Small intestine (tissue), 7 donors: ENCODE measurements at regions not wholly inside any gene's neighbourhood (a gene's known extent, or its start where the extent isn't known, plus 50 kb on each side); places are given as distances from the start of the nearest gene placed in this dataset.

Experiments used
- DNase-seq, 2 donors: peaks; one replicate each; pipeline versions ENCODE4 v3.0.0 to v3.0.0-alpha.2; 2013
- FAIRE-seq: peaks from 2 replicates; lab custom pipeline; 2012; peaks lifted over from hg19 to GRCh38; lab: Jason Lieb, UNC
- H3K27ac ChIP-seq, 3 donors: one replicate each; pipeline ENCODE4 v1.5.1; 2013; ENCODE audit warnings: low read length in 2 of 3, mild to moderate bottlenecking in 2 of 3, control low read depth in 1 of 3, inconsistent platforms in 1 of 3, low read depth in 1 of 3, moderate library complexity in 1 of 3
- H3K27me3 ChIP-seq, 3 donors: one replicate each; pipeline ENCODE4 v1.6.1; 2013; ENCODE audit warnings: low read length in 3 of 3, inconsistent platforms in 1 of 3; ENCODE audit not compliant: control insufficient read depth in 3 of 3, insufficient read depth in 3 of 3
- H3K36me3 ChIP-seq, 3 donors: one replicate each; pipeline ENCODE4 v1.6.1; 2013; ENCODE audit warnings: low read length in 3 of 3, inconsistent platforms in 1 of 3, low read depth in 1 of 3, mild to moderate bottlenecking in 1 of 3, moderate library complexity in 1 of 3; ENCODE audit not compliant: control insufficient read depth in 3 of 3, insufficient read depth in 2 of 3
- H3K4me1 ChIP-seq, 3 donors: one replicate each; pipeline ENCODE4 v1.6.1; 2013; ENCODE audit warnings: low read length in 2 of 3, inconsistent platforms in 1 of 3, low read depth in 1 of 3, mild to moderate bottlenecking in 1 of 3, moderate library complexity in 1 of 3; ENCODE audit not compliant: control insufficient read depth in 3 of 3, insufficient read depth in 2 of 3
- H3K4me3 ChIP-seq, 3 donors: one replicate each; pipeline ENCODE4 v1.5.1; 2013; ENCODE audit warnings: low read length in 3 of 3, control low read depth in 1 of 3, inconsistent platforms in 1 of 3, low read depth in 1 of 3, mild to moderate bottlenecking in 1 of 3, moderate library complexity in 1 of 3
- H3K9me3 ChIP-seq, 2 donors: one replicate each; pipeline ENCODE4 v1.6.1; 2013; ENCODE audit warnings: low read depth in 1 of 2, low read length in 1 of 2; ENCODE audit not compliant: control insufficient read depth in 2 of 2, insufficient read depth in 1 of 2
- WGBS, 3 donors: extraction: QIAGEN DNeasy Blood & Tissue Kit; methylation state at CpG; one replicate each; pipeline ENCODE4 v1.1.7; 2013; 5-methylcytosine and 5-hydroxymethylcytosine counted together
- donor health status: healthy with polysubstance abuse.
- donor health status: control.
- donor health status: control.
- donor health status: Bipolar disorder and iron deficiency.
- donor health status: healthy.

DNA sequence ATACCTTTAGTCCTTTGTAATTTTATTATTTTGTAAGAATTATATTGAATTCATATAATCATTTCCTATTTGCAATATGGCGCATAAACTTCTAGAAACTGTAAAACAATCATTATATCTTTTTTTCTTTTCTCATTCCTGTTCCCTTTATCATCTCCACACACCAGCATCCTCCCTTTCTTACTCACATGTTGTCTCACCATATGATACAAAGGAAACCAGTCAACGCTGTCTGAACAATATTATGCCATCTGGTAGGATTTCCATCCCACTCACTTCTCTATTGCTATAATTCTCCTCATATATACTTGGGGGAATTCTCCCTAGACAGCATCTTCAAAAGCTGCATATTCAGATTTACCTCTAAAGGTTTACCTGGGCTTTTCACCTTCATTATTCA lies 389.8 kb downstream of the NDFIP2 start:
- no peak overlapping the region for H3K27ac ChIP-seq
- H3K36me3 ChIP-seq: no peaks in the 10 kb centered on the region
- no peak for FAIRE-seq
- H3K4me3 ChIP-seq: no peak overlapping the region
- peaks cover 0 to 3% of the 10 kb centered on the region in 2 donors for H3K9me3 ChIP-seq
- H3K27me3 ChIP-seq: no peaks in the 10 kb centered on the region
- H3K4me1 ChIP-seq: peaks cover 0 to 6% (median 0%) of the 10 kb centered on the region in 3 donors
- no peak for DNase-seq
- WGBS, 3 donors: 92 to 97% (median 94%) methylated on average over 2 of the region's 2 CpGs

DNA sequence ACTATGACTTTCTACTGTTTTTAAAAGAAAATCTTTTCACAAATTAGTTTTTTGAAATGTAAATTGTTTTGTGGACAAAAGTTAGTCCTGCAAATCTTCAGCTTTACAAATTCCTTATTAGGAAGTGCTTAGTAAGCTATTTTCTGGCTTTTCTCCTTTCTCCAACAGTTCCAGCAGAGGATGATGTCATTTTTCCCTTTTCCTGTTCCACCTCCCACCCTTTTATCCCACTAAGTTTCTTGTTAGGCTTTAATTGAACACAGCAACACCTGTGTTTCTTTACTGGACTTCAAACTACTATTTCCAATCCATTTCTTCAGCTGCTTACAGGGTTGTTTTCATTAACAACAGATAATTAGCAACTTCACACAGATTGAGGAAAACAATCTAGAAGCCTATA lies 389.2 kb downstream of the NDFIP2 start:
- FAIRE-seq: no peak
- no peaks in the 10 kb centered on the region for H3K9me3 ChIP-seq
- no peak overlapping the region for H3K4me3 ChIP-seq
- H3K4me1 ChIP-seq: peaks cover 0 to 6% (median 0%) of the 10 kb centered on the region in 3 donors
- H3K27me3 ChIP-seq: no peaks in the 10 kb centered on the region
- peak overlapping the region in 1 of 3 donors; percentile 17 for H3K27ac ChIP-seq
- H3K36me3 ChIP-seq: no peaks in the 10 kb centered on the region
- peak in 1 of 2 donors; percentile 22 for DNase-seq

GRCh38 chr13:79869326-79869725 lies 388.4 kb downstream of the NDFIP2 start:
- Histone ChIP-seq H3K4me1 (peaks cover 0 to 6% (median 0%) of the 10 kb centered on the region in 3 donors), H3K9me3 (no peaks in the 10 kb centered on the region), H3K27me3 (no peaks in the 10 kb centered on the region), H3K4me3 (no peak overlapping the region), H3K36me3 (no peaks in the 10 kb centered on the region), H3K27ac (peak overlapping the region in 1 of 3 donors; percentile 21)
- peak; percentile 66 to 78 for DNase-seq
- FAIRE-seq: no peak
- WGBS, 3 donors: 15 to 44% (median 18%) methylated on average over 2 of the region's 2 CpGs

DNA sequence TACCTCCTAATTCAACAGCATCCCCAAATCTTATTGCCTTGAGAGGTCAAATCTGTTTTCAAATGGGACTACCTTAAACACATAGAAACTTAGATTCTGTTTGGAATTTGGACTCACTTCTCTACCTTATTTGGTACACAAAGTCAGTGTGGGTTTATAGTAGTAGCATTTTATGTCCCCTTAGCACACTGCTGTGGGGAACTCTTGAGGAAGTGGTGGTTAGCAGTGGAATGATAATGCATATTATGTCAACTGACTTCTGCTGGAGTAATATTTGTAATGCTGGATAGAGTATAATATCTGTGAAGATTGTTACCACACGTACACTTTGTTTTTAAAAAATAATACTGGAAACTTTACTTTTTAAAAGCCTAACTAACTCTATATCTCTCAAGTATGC lies 386.3 kb downstream of the NDFIP2 start:
- Histone ChIP-seq H3K4me1 (peaks cover 0 to 9% (median 0%) of the 10 kb centered on the region in 3 donors), H3K27ac (no peak overlapping the region), H3K27me3 (no peaks in the 10 kb centered on the region), H3K9me3 (no peaks in the 10 kb centered on the region), H3K4me3 (no peak overlapping the region), H3K36me3 (no peaks in the 10 kb centered on the region)
- WGBS, 3 donors: 66 to 82% (median 74%) methylated on average over 1 of the region's 1 CpG
- DNase-seq: no peak
- no peak for FAIRE-seq

DNA sequence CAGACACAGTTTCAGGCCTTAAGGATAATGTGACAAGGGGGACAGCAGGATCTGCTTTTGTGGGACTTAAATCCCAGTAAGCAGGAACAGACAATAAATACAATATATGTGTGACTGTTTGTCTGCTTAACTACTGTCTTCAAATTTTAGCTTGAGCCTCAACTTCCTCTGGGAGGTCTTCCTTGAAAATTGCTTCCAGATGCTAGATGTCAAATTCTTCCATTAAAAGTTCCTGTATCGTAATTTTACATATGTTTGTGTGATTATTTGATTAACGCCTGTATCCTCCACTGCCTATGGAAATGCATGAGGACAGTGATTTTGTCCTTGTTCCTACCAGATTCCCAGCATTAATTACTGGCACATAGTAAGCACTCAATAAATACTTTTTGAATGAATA lies 385.5 kb downstream of the NDFIP2 start:
- Histone ChIP-seq H3K9me3 (no peaks in the 10 kb centered on the region), H3K27ac (no peak overlapping the region), H3K27me3 (no peaks in the 10 kb centered on the region), H3K4me1 (peaks cover 0 to 18% (median 0%) of the 10 kb centered on the region in 3 donors), H3K36me3 (no peaks in the 10 kb centered on the region), H3K4me3 (no peak overlapping the region)
- no peak for DNase-seq
- no peak for FAIRE-seq
- 80 to 98% (median 89%) methylated on average over 2 of the region's 2 CpGs for WGBS, 3 donors

DNA sequence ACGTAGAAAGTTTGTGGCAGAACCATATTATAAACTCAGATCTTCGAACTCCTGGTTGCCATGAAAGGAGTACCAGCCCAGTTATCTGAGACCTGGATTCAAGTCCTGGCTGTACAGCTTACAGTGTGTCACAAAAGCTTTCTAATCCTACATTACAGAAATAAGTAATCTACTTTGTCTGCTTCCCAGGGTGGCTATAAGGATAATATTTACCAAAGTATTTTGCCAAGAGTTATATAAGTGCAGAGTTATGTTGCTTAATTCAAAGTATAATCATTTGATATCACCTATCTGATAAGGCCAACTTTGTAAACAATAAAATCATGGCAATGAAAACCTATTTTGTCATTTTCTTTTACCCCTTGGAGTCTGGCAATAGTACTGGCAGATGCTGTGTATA lies 381.6 kb downstream of the NDFIP2 start:
- Histone ChIP-seq H3K4me1 (peaks cover 0 to 28% (median 0%) of the 10 kb centered on the region in 3 donors), H3K9me3 (no peaks in the 10 kb centered on the region), H3K36me3 (no peaks in the 10 kb centered on the region), H3K27ac (peak overlapping the region in 1 of 3 donors; percentile 75), H3K4me3 (no peak overlapping the region), H3K27me3 (no peaks in the 10 kb centered on the region)
- DNase-seq: no peak
- no peak for FAIRE-seq
- 34 to 63% (median 44%) methylated on average over 2 of the region's 2 CpGs for WGBS, 3 donors

DNA sequence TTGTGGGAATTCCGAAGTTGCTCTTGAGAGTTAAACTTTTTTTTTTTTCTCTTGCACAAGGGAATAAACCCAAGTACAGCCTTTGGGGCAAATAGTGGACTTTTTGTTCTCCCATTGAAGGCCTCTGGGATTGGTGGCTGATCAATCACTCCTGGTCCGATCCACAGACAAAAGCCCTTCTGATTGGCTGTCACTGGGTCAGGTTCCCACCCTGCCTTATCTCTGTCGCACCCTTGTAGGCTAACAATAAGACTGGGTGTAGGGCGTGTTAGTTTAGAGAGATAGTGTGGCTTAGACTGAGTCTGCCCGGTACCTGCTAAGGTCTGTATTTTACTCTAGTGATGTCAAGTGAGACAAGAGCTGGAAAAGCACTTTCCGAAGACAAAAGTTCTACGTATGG lies 380.8 kb downstream of the NDFIP2 start:
- H3K9me3 ChIP-seq: no peaks in the 10 kb centered on the region
- peaks cover 0 to 28% (median 0%) of the 10 kb centered on the region in 3 donors for H3K4me1 ChIP-seq
- H3K27me3 ChIP-seq: no peaks in the 10 kb centered on the region
- H3K4me3 ChIP-seq: no peak overlapping the region
- WGBS, 3 donors: 12 to 66% (median 37%) methylated on average over 7 of the region's 7 CpGs
- no peaks in the 10 kb centered on the region for H3K36me3 ChIP-seq
- peak overlapping the region in 1 of 3 donors; percentile 75 for H3K27ac ChIP-seq
- FAIRE-seq (no peak), DNase-seq (peak; percentile 77 to 87)

GRCh38 chr13:79860791-79861190 lies 379.8 kb downstream of the NDFIP2 start:
- no peak overlapping the region for H3K4me3 ChIP-seq
- no peaks in the 10 kb centered on the region for H3K27me3 ChIP-seq
- H3K27ac ChIP-seq: peak overlapping the region in 1 of 3 donors; percentile 75
- DNase-seq: peak; percentile 67 to 68
- H3K9me3 ChIP-seq: no peaks in the 10 kb centered on the region
- H3K36me3 ChIP-seq: no peaks in the 10 kb centered on the region
- no peak for FAIRE-seq
- 58 to 80% (median 59%) methylated on average over 3 of the region's 3 CpGs for WGBS, 3 donors
- H3K4me1 ChIP-seq: peaks cover 0 to 28% (median 0%) of the 10 kb centered on the region in 3 donors

DNA sequence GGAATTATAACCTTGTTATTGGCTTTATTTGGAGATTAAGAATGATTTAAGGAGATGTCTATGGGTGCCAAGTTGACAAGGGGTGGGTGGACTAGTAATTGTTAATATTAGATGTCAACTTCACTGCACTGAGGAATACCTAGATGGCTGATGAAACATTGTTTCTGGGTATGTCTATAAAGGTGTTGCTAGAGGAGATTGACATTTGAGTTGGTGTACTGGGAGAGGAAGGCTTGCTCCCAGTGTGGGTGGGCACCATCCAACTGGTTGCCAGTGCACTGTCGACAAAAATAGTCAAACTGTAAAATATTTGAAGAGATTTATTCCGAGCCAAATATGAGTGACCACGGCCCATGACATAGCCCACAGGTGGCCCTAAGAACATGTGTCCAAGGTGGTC lies 378.8 kb downstream of the NDFIP2 start:
- Histone ChIP-seq H3K27ac (no peak overlapping the region), H3K9me3 (no peaks in the 10 kb centered on the region), H3K4me1 (peaks cover 0 to 28% (median 0%) of the 10 kb centered on the region in 3 donors), H3K27me3 (no peaks in the 10 kb centered on the region), H3K36me3 (no peaks in the 10 kb centered on the region), H3K4me3 (no peak overlapping the region)
- WGBS, 3 donors: 90 to 96% (median 93%) methylated on average over 3 of the region's 3 CpGs
- no peak for FAIRE-seq
- DNase-seq: no peak
